ENCODE measurements at regions not wholly inside any gene's neighbourhood (a gene's known extent, or its start where the extent isn't known, plus 50 kb on each side); places are given as distances from the start of the nearest gene placed in this dataset.

DNA sequence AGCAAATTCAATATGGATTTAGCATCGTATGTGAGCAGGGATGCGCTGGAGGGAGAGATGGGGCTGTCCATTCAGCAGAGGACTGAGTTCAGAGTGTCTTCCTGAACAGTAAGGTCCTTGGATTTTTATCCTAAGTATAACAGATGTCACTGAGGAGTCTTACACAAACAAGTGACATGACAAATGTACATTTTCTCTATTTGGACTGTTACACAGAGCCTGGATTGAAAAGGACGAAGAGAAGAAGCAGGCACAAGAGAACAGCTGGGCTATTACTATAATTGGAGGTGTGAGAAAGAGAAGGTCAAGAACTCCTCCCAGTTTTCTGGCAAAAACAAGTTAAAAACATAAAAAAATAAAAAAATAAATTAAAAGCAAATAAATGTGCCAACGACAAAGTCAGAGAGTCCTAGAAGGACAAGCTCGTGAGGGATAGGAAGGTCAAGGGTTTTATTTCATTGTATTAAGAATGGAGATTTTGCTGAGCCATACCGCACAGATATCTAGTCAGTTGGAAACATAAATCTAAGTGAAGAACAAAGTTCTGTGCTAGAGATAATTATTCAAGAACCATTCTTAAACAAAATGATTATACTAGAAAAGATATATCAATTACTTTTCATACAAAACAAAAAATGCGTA lies 1186.3 kb downstream of the EFNB2 start:
- DNase-seq (ENCODE audit: low spot score) = no peak

GRCh38 chr13:105346141-105346775 lies 1189.2 kb downstream of the EFNB2 start:
- DNase-seq (ENCODE audit: low spot score) = no peak

- DNase-seq (ENCODE audit: low spot score) = no peak
These were observed 1189.7 kb downstream of the EFNB2 start for GRCh38 chr13:105345730-105346129.

DNA sequence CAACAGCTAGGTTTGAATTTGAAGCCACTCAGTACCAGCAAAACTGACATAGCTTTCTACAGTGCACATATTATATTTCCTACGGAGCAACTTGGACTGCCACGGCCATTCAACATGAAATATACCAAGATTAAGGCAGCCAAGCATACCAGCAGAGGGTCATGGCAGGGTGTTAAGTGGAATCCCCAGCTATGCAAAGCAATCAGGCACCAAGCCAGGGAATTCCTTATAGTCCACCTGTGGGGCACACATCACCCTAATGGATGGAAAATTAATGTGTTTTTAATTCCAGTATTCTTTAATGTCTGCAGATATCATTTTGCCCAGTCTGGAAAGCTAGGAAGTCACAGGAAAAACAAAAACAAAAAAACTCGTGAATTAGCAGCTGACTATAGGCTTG lies 1190.3 kb downstream of the EFNB2 start:
- DNase-seq (ENCODE audit: low spot score) = no peak

- no peak for DNase-seq (ENCODE audit: low spot score)
These were observed 1192.2 kb downstream of the EFNB2 start for GRCh38 chr13:105343134-105343806.

- no peak for DNase-seq (ENCODE audit: low spot score)
These were observed 1193.1 kb downstream of the EFNB2 start for GRCh38 chr13:105342281-105342820.

DNA sequence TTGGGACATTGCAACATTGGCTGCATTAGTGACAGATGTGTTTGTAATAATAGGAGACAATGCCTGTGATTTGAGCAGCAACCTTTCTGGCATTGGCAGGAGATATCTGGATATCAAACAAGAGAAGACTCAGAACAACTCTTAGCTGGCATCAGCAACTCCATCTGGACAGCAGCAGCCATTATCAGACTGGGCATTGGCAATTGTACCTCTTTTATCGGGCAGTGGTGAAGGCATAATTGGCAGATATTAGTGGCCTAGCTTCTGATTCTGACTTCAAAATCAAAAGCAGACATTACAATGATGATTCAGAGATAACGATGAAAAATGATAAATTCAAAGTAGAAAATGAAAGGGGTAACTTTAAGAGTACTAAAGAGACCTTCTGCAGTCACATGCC lies 1193.7 kb downstream of the EFNB2 start:
- no peak for DNase-seq (ENCODE audit: low spot score)

DNA sequence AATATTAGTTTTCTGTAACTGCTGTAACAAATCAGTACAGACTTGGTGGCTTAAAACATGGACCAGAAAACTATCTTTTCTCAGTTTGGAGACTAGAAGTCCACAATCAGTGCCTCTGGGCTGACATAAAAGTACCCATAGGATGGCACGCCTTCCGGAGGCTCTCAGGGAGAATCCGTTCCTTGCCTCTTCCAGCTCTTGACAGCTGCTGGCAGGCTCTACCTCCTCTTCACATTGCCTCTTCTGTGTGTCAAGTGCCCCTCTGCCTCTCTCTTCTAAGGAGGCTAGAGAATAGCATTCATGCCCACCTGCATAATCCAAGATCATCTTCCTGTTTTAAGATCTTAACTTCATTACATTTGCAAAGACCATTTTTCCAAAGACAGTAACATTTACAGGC lies 1194.2 kb downstream of the EFNB2 start:
- no peak for DNase-seq (ENCODE audit: low spot score)

DNA sequence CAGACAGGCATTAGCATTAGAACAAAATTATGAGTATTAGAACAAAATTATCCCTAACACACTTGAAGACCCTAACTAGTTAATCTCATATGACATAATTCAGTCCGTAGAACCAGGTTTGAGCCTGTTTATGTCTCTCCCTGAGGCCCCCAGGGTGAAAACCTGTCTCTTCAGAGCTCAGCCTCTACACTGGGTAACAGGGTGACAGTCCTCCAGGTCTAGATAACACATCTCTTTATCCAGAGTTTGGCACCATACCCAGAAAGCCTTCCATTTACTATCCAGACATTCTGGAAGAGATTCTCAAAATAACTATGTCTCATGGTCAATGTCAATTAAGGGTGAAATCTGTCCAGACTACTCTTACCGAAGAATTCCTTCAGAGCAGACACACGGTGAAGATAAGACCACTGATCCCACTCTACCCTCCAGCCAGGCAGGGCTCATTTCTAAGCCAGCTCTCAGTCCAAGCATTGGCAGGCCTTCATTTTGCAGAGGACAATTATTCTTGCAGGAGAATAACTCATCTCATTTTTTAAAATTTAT lies 1195.3 kb downstream of the EFNB2 start:
- DNase-seq (ENCODE audit: low spot score) = no peak

DNA sequence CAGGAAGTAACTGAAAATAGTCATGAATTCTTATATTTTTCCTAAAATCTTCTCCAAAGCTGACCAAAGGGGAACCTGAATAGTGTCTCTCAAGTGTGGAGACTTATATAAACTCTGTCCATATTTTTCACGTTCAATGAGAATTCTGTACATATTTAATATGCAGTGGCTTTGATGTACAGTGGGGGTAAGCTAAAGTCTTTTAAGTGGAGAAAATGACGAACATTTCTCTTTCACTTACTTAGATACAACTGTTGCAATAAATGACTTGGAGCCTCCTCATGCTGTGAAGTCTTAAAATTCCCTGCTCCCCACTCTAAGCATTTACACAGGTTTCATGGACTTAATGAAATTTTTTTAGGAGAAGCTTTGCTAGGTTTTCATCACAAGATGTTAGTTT lies 1196.7 kb downstream of the EFNB2 start:
- DNase-seq (ENCODE audit: low spot score) = no peak

DNA sequence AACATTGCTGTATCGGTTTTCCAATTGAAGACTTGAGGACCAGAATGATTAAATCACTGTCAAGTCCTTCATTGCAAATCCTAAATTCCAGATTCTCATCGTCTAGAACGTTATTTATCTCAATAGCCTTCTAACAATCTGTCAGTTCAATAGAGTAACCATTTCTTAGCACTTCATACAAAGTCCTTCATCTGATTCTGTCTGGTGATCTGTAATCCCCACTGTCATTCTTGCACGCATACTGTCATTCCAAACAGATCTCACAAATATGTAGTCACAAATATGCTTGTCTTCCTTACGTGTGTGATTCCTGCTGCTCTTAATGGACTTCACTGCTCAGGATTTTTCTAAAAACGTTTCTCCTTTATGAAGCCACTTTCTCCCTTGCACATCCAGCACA lies 1197.5 kb downstream of the EFNB2 start:
- no peak for DNase-seq (ENCODE audit: low spot score)

DNA sequence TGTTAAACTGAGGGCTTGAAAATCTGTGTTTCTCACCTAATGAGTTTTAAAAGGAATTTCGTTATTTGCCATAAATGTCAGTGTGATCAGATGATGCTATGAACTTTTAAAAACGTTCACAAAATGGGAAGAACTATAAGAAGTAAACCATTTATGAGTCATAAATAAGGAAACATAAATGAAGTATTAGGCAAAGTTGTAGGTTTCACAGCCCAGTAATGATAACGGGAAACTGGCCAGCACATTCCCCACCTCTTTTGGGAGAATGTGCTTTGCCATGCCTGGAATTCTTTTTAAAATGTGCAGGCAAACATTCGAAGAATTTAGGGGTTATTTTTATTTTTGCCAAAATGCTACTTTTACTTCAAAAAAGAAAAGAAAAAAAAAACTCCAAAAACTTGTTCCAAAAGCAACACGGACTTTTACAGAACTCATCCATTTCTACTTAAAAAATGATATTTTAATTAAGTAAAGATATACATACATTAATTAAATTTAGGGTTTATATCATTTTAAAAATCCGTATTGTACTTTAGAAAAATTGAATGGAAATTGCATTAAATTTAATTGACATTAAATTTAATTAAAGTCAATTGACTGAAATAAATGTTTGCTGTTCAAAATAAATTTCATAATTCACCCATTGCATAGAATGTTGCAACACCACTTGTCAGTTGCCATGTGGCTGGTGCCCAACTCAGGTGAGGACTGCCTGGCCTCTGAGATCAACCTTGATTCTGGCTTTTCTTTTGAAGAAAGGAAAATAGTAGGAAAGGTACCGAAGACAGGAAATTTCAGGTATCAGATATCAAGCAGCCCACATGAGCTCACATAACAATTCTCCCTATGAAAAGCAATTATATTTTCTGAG lies 1198.5 kb downstream of the EFNB2 start:
- no peak for DNase-seq (ENCODE audit: low spot score)

GRCh38 chr13:105334211-105334610 lies 1201.3 kb downstream of the EFNB2 start:
- no peak for DNase-seq (ENCODE audit: low spot score)

- DNase-seq (ENCODE audit: low spot score) = no peak
These were observed 1202.0 kb downstream of the EFNB2 start for GRCh38 chr13:105333416-105333815.

DNA sequence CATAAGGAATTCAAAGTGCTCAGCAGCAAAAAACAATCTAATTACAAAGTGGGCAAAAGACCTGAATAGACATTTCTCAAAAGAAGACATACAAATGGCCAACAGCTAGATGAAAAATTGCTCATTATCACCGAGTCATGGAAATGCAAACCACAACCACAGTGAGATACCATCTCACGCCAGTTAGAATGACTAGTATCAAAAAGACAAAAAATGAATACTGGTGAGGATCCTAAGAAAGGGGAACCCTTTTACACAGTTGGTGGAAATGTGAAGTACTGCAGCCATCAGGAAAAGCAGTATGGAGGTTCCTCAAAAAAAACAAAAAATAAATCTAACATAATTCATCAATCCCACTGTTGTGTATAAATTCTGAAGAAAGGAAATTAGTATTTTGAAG lies 1206.1 kb downstream of the EFNB2 start:
- no peak for DNase-seq (ENCODE audit: low spot score)

GRCh38 chr13:105328212-105328611 lies 1207.2 kb downstream of the EFNB2 start:
- DNase-seq (ENCODE audit: low spot score) = no peak

DNA sequence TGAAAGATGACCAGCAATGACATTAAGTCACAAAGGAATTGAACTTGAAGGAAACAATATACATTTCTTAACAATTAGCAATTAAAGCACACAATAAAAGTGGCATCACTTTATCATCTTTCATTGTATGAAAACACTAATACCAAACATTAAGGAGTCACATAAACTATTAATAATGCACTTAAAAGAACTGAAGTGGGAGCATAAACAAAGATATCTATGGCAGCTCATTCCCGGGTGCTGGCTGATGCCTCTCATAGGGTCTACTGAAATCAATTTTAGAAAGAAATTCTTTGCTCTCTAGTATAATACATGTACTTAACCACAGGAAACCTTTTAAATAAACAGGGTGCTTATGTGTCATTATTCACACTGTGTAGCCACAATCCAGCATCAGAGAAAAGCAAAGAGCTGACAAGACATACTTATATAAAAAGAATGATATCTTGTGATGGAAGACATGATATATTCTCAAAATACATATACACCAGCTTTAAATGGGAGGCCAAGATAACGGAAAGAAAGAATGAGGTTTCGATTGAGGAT lies 1207.8 kb downstream of the EFNB2 start:
- DNase-seq (ENCODE audit: low spot score) = no peak

GRCh38 chr13:105319875-105320274 lies 1215.6 kb downstream of the EFNB2 start:
- no peak for DNase-seq (ENCODE audit: low spot score)

DNA sequence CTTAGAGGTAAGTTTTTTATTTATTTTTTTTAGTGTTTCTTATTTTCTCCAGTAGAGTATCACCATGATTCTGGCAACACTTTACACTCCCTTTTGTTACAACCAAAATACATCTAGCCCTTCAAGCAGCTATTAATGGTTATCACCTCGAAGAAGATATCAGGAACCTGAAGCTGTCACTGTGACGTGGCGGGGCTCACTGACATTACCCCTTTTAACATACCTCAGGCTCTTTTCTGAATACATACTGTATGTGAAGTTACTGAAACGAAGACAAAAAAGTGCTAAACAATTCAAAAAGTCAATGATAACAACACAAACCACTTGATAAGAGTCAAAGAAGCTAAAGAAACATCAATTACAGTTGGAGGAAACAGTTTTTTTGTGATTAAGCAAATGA lies 1218.7 kb downstream of the EFNB2 start:
- no peak for DNase-seq (ENCODE audit: low spot score)

GRCh38 chr13:105312906-105313305 lies 1222.6 kb downstream of the EFNB2 start:
- DNase-seq (ENCODE audit: low spot score) = no peak

DNA sequence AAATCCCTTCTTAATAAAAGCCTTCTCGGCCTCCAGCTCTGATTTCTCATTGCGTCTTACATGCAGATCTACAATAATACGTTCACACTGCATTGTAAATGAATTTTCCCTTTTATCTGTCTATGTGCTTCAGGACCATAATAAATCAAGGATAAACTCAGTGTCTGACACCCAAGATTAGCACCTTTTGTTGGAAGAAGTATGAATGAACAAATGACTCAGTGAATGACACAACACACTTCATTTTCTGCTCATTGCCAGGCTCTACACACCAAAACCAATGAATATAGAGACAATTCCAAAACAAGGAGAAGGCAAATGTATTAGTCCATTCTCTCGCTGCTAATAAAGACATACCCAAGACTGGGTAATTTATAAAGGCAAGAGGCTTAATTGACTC lies 1224.4 kb downstream of the EFNB2 start:
- DNase-seq (ENCODE audit: low spot score) = no peak

- no peak for DNase-seq (ENCODE audit: low spot score)
These were observed 1227.7 kb downstream of the EFNB2 start for GRCh38 chr13:105307776-105308175.
